ENCODE measurements at regions not wholly inside any gene's neighbourhood (a gene's known extent, or its start where the extent isn't known, plus 50 kb on each side); places are given as distances from the start of the nearest gene placed in this dataset.
"Not testable (repeated sequence)": the region's sequence is repeated elsewhere in the genome, so short reads cannot be mapped to it uniquely, and the experiment has no call there.

DNA sequence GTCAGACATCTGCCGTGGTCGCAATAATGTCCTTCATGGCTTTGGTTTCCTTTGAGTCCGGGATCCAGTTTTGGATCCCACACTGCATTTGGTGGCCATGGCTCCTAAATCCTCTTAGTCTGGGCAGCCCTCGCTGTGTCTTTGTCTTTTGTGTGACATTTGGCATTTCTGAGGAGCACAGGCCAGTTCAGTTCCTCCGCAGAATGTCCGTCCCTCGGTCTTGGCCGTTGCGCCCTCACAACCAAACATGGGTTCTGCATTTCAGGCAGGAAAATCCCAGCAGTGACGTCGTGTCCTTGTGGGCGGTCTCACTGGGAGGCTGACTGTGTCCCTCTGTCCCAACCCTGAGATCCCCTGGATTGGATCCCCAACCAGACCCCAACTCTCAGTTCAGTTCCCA, 172.9 kb upstream of the PPP1R26 start:
- ATAC-seq = no peak
- TF ChIP-seq ZNF70 (CRISPR knock-in tag; IDR thresholded peaks at IDR 0.05) (no peak), BACH2 (CRISPR knock-in tag; IDR thresholded peaks at IDR 0.05; ENCODE audit: borderline replicate concordance) (no peak), ISL1 (CRISPR knock-in tag; IDR thresholded peaks at IDR 0.05) (no peak), TCF4 (CRISPR knock-in tag; IDR thresholded peaks at IDR 0.05; ENCODE audit: borderline replicate concordance) (no peak), ZNF8 (CRISPR knock-in tag; IDR thresholded peaks at IDR 0.05) (no peak), CSDC2 (CRISPR knock-in tag; IDR thresholded peaks at IDR 0.05) (no peak), CSRNP3 (CRISPR knock-in tag; IDR thresholded peaks at IDR 0.05) (no peak), SNAI2 (CRISPR knock-in tag; IDR thresholded peaks at IDR 0.05) (no peak), TOX (CRISPR knock-in tag; IDR thresholded peaks at IDR 0.05; ENCODE audit: borderline replicate concordance) (no peak)
- TF ChIP-seq, protein P1, sequence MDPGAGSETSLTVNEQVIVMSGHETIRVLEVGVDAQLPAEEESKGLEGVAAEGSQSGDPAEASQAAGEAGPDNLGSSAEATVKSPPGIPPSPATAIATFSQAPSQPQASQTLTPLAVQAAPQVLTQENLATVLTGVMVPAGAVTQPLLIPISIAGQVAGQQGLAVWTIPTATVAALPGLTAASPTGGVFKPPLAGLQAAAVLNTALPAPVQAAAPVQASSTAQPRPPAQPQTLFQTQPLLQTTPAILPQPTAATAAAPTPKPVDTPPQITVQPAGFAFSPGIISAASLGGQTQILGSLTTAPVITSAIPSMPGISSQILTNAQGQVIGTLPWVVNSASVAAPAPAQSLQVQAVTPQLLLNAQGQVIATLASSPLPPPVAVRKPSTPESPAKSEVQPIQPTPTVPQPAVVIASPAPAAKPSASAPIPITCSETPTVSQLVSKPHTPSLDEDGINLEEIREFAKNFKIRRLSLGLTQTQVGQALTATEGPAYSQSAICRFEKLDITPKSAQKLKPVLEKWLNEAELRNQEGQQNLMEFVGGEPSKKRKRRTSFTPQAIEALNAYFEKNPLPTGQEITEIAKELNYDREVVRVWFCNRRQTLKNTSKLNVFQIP (CRISPR knock-in tag; IDR thresholded peaks at IDR 0.05; ENCODE audit: borderline replicate concordance, low read depth) = no peak
- TF ChIP-seq, protein P2, sequence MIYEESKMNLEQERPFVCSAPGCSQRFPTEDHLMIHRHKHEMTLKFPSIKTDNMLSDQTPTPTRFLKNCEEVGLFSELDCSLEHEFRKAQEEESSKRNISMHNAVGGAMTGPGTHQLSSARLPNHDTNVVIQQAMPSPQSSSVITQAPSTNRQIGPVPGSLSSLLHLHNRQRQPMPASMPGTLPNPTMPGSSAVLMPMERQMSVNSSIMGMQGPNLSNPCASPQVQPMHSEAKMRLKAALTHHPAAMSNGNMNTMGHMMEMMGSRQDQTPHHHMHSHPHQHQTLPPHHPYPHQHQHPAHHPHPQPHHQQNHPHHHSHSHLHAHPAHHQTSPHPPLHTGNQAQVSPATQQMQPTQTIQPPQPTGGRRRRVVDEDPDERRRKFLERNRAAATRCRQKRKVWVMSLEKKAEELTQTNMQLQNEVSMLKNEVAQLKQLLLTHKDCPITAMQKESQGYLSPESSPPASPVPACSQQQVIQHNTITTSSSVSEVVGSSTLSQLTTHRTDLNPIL (CRISPR knock-in tag; IDR thresholded peaks at IDR 0.05; ENCODE audit: low read depth) = no peak

DNA sequence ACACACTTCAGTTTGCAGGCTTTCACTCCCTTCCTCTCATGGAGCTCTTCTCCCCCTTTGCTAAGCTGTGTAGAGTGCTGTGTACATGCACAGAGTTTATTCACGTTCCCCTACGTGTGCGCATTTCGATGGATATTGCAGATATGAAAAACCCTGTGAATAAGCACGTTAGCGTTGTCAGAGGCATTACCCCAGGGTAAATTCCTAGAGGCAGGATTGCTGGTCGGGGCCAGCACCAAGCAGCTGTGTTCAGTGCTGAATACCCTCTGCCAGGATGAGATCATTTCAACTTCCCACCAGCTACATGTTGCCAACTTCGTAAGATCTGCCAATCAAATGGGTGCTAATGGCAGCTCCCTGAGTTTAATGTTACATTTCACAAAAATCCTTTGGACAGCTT, 172.3 kb upstream of the PPP1R26 start:
- TF ChIP-seq PATZ1 (CRISPR knock-in tag; IDR thresholded peaks at IDR 0.05; ENCODE audit: borderline replicate concordance) (no peak), ARNTL (CRISPR knock-in tag; IDR thresholded peaks at IDR 0.05; ENCODE audit: borderline replicate concordance, low read depth) (no peak), BACH2 (CRISPR knock-in tag; IDR thresholded peaks at IDR 0.05; ENCODE audit: borderline replicate concordance) (no peak), OSR1 (CRISPR knock-in tag; IDR thresholded peaks at IDR 0.05) (no peak), ZNF565 (CRISPR knock-in tag; conservative IDR thresholded peaks at IDR 0.05; ENCODE audit: low read depth) (no peak), TSHZ2 (CRISPR knock-in tag; IDR thresholded peaks at IDR 0.05) (no peak), ESRRG (CRISPR knock-in tag; IDR thresholded peaks at IDR 0.05) (no peak), SNAI2 (CRISPR knock-in tag; IDR thresholded peaks at IDR 0.05) (no peak), RARB (CRISPR knock-in tag; IDR thresholded peaks at IDR 0.05) (no peak), GLIS3 (CRISPR knock-in tag; IDR thresholded peaks at IDR 0.05) (no peak), PPARA (CRISPR knock-in tag; IDR thresholded peaks at IDR 0.05; ENCODE audit: borderline replicate concordance) (no peak)
- TF ChIP-seq, protein P2 (CRISPR knock-in tag; IDR thresholded peaks at IDR 0.05; ENCODE audit: low read depth) = no peak

DNA sequence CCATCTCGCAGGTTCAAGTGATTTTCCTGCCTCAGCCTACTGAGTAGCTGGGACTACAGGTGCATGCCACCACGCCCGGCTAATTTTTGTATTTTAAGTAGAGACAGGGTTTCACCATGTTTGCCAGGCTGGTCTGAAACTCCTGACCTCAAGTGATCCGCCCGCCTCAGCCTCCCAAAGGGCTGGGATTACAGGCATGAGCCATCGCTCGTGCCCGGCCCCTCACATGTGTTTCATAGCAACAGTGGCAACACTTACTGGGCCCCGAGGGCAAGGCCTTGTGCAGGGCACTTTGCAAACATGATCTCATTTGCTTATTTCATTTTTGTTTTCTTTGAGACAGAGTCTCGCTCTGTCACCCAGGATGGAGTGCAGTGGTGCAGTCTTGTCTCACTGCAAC, 171.7 kb upstream of the PPP1R26 start:
- ATAC-seq = not testable (repeated sequence)

More for the DNA sequence above, 172.3 kb upstream of the PPP1R26 start:
- no peak for ATAC-seq

All from SK-N-SH treated with all-trans-retinoic acid at 6 μM for 48 hours (cell line).